CD4-positive, alpha-beta T cell treated with Interleukin-4 for 1 hour (primary cell): ENCODE measurements at regions not wholly inside any gene's neighbourhood (a gene's known extent, or its start where the extent isn't known, plus 50 kb on each side); places are given as distances from the start of the nearest gene placed in this dataset.

Experiments
- DNase-seq, 2 donors: peaks; one replicate each; pipeline ENCODE4 v3.0.0-alpha.2; 2020 to 2022

DNA sequence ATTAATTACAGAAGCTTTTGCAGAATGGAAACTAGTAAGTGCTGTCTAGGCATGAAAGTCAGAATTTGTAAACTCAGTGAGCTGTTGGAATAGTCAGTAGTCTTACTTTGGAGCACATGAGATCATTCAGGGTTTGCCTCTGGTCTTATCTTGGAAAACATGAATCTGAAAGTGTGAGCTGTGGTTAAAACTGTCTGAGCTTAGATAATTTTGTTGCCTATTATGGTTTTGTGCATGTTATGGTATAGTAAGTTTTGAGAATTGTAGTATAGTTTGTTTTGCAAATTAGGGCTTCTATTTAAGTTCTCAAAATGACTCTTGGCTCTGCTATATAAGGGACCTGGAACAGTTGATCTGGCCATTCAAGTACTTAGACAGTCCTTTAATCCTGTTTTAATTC lies 53.7 kb upstream of the TRPC4 start:
- DNase-seq: no peak

DNA sequence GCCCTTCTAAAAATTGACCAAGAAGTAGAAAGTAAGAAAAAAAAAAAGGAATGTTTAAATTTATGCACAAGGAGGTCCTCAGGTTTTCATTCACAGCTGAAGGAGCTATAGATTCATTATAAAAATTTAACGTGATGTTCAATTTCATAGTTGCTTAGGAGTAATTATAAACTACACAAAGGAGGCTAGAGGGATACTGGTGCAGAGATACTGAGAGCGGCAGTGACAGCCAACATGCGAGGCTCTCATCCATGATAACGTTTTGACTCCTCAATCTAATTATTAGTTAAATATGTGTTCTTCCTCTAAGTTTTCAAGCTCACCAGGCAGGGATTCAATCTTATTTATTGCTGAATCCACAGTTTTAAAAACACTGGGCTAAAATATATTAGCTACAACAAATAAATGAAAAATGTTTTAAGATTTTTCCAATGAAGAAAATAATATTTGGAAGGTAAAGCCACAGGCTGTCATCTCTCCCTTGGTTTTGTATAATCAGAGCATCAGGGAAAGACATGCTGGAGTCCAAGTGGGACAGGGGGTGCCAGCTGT lies 49.8 kb upstream of the TRPC4 start:
- no peak for DNase-seq
